Esophagus (tissue), 2 donors: ENCODE measurements at regions not wholly inside any gene's neighbourhood (a gene's known extent, or its start where the extent isn't known, plus 50 kb on each side); places are given as distances from the start of the nearest gene placed in this dataset.

Experiments used
- H3K27ac ChIP-seq, 2 donors: one replicate each; pipeline ENCODE4 v1.5.1; 2013; ENCODE audit warnings: low read depth in 2 of 2, mild to moderate bottlenecking in 2 of 2, inconsistent platforms in 1 of 2, low read length in 1 of 2, moderate library complexity in 1 of 2
- H3K27me3 ChIP-seq, 2 donors: one replicate each; pipeline ENCODE4 v1.6.1; 2013; ENCODE audit warnings: low read length in 2 of 2, control low read depth in 1 of 2, mild to moderate bottlenecking in 1 of 2; ENCODE audit not compliant: insufficient read depth in 2 of 2, control insufficient read depth in 1 of 2
- H3K36me3 ChIP-seq, 2 donors: one replicate each; pipeline ENCODE4 v1.6.1; 2013; ENCODE audit warnings: low read length in 1 of 2; ENCODE audit not compliant: control insufficient read depth in 2 of 2, insufficient read depth in 2 of 2
- H3K4me1 ChIP-seq, 2 donors: one replicate each; pipeline ENCODE4 v1.6.1; 2013; ENCODE audit warnings: low read length in 1 of 2; ENCODE audit not compliant: control insufficient read depth in 2 of 2, insufficient read depth in 2 of 2
- H3K4me3 ChIP-seq, 2 donors: one replicate each; pipeline ENCODE4 v1.5.1; 2013; ENCODE audit warnings: low read length in 2 of 2, mild to moderate bottlenecking in 2 of 2, low read depth in 1 of 2, moderate library complexity in 1 of 2
- H3K9me3 ChIP-seq, 2 donors: one replicate each; pipeline ENCODE4 v1.6.1; 2013; ENCODE audit warnings: mild to moderate bottlenecking in 2 of 2, low read depth in 1 of 2, low read length in 1 of 2, moderate library complexity in 1 of 2; ENCODE audit not compliant: control insufficient read depth in 2 of 2, insufficient read depth in 1 of 2
- WGBS, 2 donors: extraction: QIAGEN DNeasy Blood & Tissue Kit; methylation state at CpG; one replicate each; pipeline ENCODE4 v1.1.7; 2013; 5-methylcytosine and 5-hydroxymethylcytosine counted together
- donor health status: healthy with polysubstance abuse.
- donor health status: Bipolar disorder and iron deficiency.

DNA sequence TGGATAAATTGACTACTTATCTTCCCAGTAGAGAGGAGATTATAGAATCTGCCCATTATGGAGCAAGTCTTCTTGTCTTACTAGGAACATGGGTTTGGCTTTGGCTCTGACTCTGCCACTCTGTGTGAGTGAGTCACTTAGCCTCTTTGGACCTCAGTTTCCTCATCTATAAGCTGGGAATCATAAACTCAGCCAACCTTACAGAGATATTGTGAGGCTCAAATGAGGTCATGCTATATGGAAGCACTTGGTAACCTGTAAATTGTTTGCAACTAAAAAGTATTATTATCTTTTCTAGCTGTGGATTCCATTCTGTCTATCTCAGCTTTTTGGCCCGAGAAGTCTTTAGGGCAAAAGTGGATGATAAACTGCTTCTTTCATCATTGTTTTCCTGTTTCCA is 186.8 kb upstream of the TSC22D1 start:
- Histone ChIP-seq H3K27ac (no peak overlapping the region), H3K36me3 (no peaks in the 10 kb centered on the region), H3K27me3 (no peaks in the 10 kb centered on the region), H3K9me3 (no peaks in the 10 kb centered on the region), H3K4me3 (no peak overlapping the region), H3K4me1 (peaks cover 0 to 8% of the 10 kb centered on the region in 2 donors)
- 71 to 84% methylated on average over 1 of the region's 1 CpG for WGBS, 2 donors

DNA sequence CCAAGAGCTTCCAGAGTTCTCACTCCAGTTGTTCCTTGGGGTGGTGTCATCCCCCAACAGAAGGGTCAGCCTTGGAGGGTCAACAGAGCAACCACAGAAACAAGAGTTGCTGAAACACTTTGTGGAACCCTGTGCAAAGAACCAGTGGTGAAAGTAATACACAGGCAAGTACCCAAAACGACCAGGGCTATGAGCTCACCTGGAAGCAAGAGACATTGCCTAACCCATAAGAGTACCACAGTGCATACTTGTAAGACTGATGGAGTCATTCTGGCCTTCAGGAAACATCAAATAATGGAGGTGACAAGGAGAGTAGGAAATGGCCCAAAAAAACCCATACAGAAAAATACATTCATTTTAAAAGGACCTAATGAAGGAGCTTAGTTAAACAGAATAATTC is 184.3 kb upstream of the TSC22D1 start:
- H3K4me1 ChIP-seq: peaks cover 0 to 8% of the 10 kb centered on the region in 2 donors
- no peak overlapping the region for H3K4me3 ChIP-seq
- H3K27ac ChIP-seq: peak overlapping the region; percentile 95
- H3K36me3 ChIP-seq: no peaks in the 10 kb centered on the region
- H3K27me3 ChIP-seq: no peaks in the 10 kb centered on the region
- H3K9me3 ChIP-seq: no peaks in the 10 kb centered on the region
- WGBS, 2 donors: 47 to 63% methylated on average over 1 of the region's 1 CpG

DNA sequence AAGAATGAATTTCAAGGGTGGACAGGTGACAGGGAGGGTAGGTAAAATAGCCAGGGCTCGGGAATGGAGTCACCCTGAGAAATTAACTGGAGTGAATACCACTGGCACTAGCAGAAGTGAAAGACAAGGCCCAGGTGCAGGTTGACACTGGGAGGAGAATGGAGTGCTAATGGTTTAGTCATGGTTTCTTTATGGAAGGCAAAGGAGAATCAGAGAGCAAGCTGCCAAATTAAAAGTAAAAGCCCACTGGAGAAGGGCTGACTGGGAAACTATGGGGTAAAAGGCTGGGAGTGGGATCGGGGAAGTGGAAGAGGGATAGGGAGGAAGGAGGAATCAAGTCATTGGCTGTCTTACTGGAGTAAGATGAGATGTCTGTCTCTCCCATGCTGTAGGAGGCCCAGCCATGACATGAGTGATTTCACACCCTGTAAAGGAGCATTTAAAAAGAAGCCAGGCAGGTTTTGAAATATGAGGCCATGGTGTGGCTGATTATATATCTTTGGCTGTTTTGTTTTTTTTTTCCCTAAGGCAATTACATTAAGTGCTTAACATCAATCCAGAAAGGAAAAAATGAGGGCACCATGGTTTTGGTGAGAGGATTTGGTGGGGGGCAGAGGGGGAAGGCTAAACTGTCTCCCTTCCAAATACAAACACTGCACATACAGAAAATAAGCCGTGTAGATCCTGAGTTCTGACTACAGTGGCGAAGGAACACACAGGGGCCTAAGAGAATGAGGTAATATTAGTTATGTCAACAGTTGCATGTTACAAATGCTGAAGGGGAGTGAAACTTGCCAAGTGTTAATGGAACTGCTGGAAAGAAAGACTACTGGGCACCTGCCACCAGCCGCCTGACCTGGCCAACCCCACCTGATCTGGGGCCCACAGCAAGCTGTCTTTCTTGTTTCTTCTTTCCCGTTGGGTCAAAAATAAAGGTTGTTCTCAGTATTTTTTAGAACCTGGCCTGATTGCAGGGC is 183.5 kb upstream of the TSC22D1 start:
- H3K27ac ChIP-seq: peak overlapping the region; percentile 95
- peaks cover 0 to 8% of the 10 kb centered on the region in 2 donors for H3K4me1 ChIP-seq
- 42 to 47% methylated on average over 6 of the region's 6 CpGs for WGBS, 2 donors
- H3K4me3 ChIP-seq: no peak overlapping the region
- H3K9me3 ChIP-seq: no peaks in the 10 kb centered on the region
- no peaks in the 10 kb centered on the region for H3K27me3 ChIP-seq
- H3K36me3 ChIP-seq: no peaks in the 10 kb centered on the region

DNA sequence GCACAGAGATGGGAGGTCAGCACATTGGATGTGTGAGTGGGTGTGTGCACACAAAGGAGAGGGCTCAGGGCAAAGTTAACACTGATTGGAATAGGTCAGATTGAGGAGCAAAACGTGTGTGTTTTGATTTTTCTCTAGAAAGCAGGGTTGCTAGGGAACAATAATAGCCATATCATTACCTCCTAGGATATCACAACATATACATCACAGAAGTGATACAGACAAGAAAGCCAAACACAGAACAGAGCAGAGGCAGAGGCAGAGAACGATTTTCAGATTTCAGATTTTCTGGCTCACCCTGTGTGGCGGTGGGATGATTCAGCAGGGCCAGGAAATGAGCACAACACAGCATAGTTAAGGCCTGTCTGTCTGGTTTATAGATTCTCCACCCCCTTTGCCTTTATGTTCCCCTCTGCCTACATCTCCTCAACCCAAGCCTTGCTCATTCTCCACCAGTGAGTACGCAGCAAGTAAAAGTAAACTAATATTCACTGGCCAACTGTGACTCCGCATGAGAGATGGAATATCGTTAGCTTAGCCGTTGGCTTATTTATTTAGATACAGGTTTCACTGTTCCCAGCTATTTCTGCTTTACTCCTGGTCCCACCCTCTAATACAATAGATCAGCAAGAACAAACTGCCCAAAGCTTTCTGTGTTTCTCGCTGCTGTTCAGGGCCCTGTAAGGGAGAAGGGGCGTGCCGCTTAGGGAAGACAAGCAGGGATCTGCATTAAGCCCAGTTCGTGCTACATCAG is 182.7 kb upstream of the TSC22D1 start:
- Histone ChIP-seq H3K4me1 (peaks cover 0 to 6% of the 10 kb centered on the region in 2 donors), H3K27ac (peak overlapping the region; percentile 95)
- WGBS, 2 donors: 42 to 43% methylated on average over 11 of the region's 11 CpGs

DNA sequence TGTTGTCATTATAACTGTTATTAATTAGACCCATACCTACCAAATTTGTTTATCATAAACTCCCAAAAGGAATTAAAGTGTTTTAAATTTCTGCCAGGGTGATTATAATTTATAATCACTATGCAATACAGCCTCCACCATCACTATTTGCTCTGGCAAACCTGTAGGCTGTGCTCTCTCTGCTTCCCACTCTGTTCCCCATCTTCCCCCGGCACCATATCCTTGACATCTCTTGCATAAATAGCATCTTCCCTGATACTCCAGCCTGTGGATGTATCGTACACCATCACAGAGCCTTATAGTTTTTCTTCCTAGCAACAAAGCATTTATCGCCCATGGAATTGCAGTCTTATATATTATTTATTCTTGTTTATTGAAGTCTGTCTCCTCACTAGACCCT is 181.5 kb upstream of the TSC22D1 start:
- H3K9me3 ChIP-seq: no peaks in the 10 kb centered on the region
- H3K4me3 ChIP-seq: no peak overlapping the region
- 95 to 98% methylated on average over 3 of the region's 3 CpGs for WGBS, 2 donors
- H3K27ac ChIP-seq: no peak overlapping the region
- peaks cover 0 to 4% of the 10 kb centered on the region in 2 donors for H3K4me1 ChIP-seq
- H3K27me3 ChIP-seq: no peaks in the 10 kb centered on the region
- no peaks in the 10 kb centered on the region for H3K36me3 ChIP-seq

More for the DNA sequence above, 182.7 kb upstream of the TSC22D1 start:
- no peaks in the 10 kb centered on the region for H3K36me3 ChIP-seq
- H3K27me3 ChIP-seq: no peaks in the 10 kb centered on the region
- H3K9me3 ChIP-seq: no peaks in the 10 kb centered on the region
- no peak overlapping the region for H3K4me3 ChIP-seq

DNA sequence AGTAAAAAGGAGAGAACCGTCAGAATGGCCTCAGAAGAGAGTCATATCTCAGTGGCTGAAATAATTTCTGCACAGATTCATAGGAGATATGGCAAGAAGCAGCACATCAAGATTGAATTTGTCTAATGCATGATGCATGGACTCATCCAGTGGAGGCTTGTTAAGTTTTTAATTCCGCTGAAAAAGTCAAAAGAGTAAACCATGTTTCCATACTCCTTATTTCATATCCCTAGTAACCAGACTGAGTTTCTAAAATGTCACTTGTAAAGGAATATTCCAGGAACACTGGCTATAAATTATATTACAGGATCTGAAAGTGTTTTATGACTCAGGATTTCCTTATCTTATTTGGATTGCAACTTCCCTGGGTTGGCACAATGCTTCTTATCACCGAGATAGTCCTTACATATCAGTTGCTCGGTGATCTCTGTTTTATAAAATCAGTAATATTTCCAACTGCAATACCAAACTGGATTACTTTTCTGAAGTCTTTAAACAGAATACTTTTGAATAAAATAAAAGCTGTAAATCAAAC is 180.2 kb upstream of the TSC22D1 start:
- Histone ChIP-seq H3K27ac (no peak overlapping the region), H3K9me3 (no peaks in the 10 kb centered on the region), H3K36me3 (no peaks in the 10 kb centered on the region), H3K4me3 (no peak overlapping the region), H3K27me3 (no peaks in the 10 kb centered on the region), H3K4me1 (peaks cover 0 to 4% of the 10 kb centered on the region in 2 donors)
- 63 to 73% methylated on average over 4 of the region's 4 CpGs for WGBS, 2 donors

DNA sequence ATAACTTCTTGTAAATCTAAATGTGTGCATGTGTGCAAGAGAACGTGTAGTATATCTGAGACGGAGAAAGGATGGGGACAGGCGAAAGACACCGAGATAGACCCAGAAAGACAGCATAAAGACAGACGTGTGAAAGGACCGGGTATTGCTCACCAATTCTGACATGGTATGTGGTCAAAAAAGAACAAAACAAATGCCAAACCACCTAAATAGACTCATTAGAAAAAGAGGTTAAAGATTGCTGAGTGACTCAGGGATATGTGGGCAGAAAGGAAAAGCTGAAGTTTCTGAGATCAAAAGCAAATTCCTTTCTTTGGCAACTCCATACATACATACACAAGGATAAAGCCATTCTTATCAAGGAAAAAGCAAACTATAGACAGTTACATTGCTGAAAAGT is 179.7 kb upstream of the TSC22D1 start:
- H3K4me1 ChIP-seq: peaks cover 0 to 4% of the 10 kb centered on the region in 2 donors
- no peaks in the 10 kb centered on the region for H3K27me3 ChIP-seq
- no peaks in the 10 kb centered on the region for H3K36me3 ChIP-seq
- 83% methylated on average over 6 of the region's 6 CpGs for WGBS, 2 donors
- H3K9me3 ChIP-seq: no peaks in the 10 kb centered on the region
- H3K27ac ChIP-seq: no peak overlapping the region
- H3K4me3 ChIP-seq: no peak overlapping the region

DNA sequence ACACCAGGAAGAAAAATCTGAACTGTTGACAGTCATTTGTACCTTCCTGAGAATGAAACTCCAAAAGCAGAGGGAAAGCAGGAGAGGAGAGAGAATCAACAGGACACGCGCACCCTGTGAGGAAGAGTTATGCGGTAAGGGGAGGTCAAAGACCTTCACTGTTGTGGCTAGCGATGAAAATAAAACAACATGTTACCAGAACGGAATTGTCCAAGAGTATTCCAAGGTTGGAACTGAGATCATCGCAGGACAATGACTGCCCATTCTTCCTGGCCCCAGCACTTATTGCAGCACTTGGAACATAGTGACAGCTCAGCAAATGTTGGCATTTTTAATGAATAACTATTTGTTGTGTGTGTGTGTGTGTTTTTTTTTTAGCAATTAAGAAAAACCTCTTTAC is 176.0 kb upstream of the TSC22D1 start:
- Histone ChIP-seq H3K27ac (peak overlapping the region in 1 of 2 donors; percentile 48), H3K9me3 (no peaks in the 10 kb centered on the region), H3K36me3 (no peaks in the 10 kb centered on the region), H3K4me1 (peaks cover 0 to 7% of the 10 kb centered on the region in 2 donors), H3K27me3 (no peaks in the 10 kb centered on the region), H3K4me3 (no peak overlapping the region)
- 89% methylated on average over 6 of the region's 6 CpGs for WGBS, 2 donors

DNA sequence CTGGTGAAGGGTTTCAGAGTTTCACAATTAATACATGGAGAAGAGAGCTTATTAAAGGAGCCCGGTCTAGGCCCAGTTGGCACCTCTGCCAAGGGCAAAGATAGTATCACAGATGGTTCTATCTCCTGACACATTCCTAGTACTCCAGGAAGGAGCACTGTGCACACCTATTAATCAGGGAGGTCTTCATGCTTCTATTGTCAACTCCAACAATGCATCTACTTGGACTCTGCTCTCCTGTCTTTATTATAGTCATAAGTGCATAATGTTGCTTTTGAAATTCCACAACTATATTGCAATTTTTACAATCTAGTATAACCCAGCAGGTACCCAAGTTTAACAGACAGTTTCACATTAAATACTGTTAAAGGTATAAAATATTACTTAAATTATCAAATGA is 174.5 kb upstream of the TSC22D1 start:
- H3K9me3 ChIP-seq: no peaks in the 10 kb centered on the region
- no peaks in the 10 kb centered on the region for H3K27me3 ChIP-seq
- H3K36me3 ChIP-seq: no peaks in the 10 kb centered on the region
- H3K4me3 ChIP-seq: no peak overlapping the region
- peaks cover 0 to 7% of the 10 kb centered on the region in 2 donors for H3K4me1 ChIP-seq
- 70 to 93% methylated on average over 1 of the region's 1 CpG for WGBS, 2 donors
- H3K27ac ChIP-seq: no peak overlapping the region
